NT2/D1 (cell line): ENCODE measurements at regions not wholly inside any gene's neighbourhood (a gene's known extent, or its start where the extent isn't known, plus 50 kb on each side); places are given as distances from the start of the nearest gene placed in this dataset.

Experiments
- DNase-seq: peaks from one replicate; pipeline ENCODE4 v3.0.0-alpha.2; 2011; ENCODE audit warnings: low read depth, low spot score
- H3K27me3 ChIP-seq: 2 replicates; pipeline ENCODE4 v1.6.0; 2011; ENCODE audit warnings: mild to moderate bottlenecking; ENCODE audit not compliant: insufficient read length, insufficient read depth
- H3K36me3 ChIP-seq: 2 replicates; pipeline ENCODE4 v1.6.1; 2011; ENCODE audit warnings: mild to moderate bottlenecking, low read length, mixed read lengths; ENCODE audit not compliant: insufficient read depth, insufficient read length
- H3K4me1 ChIP-seq: 2 replicates; pipeline ENCODE4 v1.5.1; 2011; ENCODE audit not compliant: insufficient read depth, insufficient read length
- H3K4me3 ChIP-seq: 2 replicates; pipeline ENCODE4 v1.5.1; 2011; ENCODE audit warnings: low read depth; ENCODE audit not compliant: insufficient read length
- H3K9ac ChIP-seq: 2 replicates; pipeline ENCODE4 v1.6.0; 2011; ENCODE audit warnings: low read depth; ENCODE audit not compliant: insufficient read length
- H3K9me3 ChIP-seq: 2 replicates; pipeline ENCODE4 v1.5.1; 2011; ENCODE audit warnings: mild to moderate bottlenecking, low read length; ENCODE audit not compliant: insufficient read depth
- SUZ12 ChIP-seq: IDR thresholded peaks from 2 replicates; pipeline ENCODE4 v1.6.1; 2011; ENCODE audit not compliant: insufficient read length, insufficient read depth; ENCODE audit errors: extremely low read depth
- YY1 ChIP-seq: IDR thresholded peaks from 2 replicates; pipeline ENCODE4 v1.6.1; 2011; ENCODE audit not compliant: insufficient read length, insufficient read depth
- ZNF274 ChIP-seq: IDR thresholded peaks from 2 replicates; pipeline ENCODE4 v1.6.1; 2011; ENCODE audit warnings: mild to moderate bottlenecking, low read depth, low read length

GRCh38 chr15:93855181-93855826 is 376.1 kb upstream of the MCTP2 start:
- no peaks in the 10 kb centered on the region for H3K4me1 ChIP-seq
- no peaks in the 10 kb centered on the region for H3K27me3 ChIP-seq
- no peak for TF ChIP-seq SUZ12
- TF ChIP-seq ZNF274, result no peak
- no peak for TF ChIP-seq YY1
- DNase-seq, result no peak
- no peak overlapping the region for H3K9ac ChIP-seq
- H3K4me3 ChIP-seq, result no peak overlapping the region
- no peaks in the 10 kb centered on the region; the same call in 1 of the 2 replicates for H3K9me3 ChIP-seq
- no peaks in the 10 kb centered on the region for H3K36me3 ChIP-seq

- H3K27me3 ChIP-seq, result no peaks in the 10 kb centered on the region
- TF ChIP-seq ZNF274 (no peak), YY1 (no peak), SUZ12 (no peak)
- no peaks in the 10 kb centered on the region for H3K4me1 ChIP-seq
- no peak overlapping the region for H3K4me3 ChIP-seq
- no peaks in the 10 kb centered on the region for H3K9me3 ChIP-seq
- H3K36me3 ChIP-seq, result no peaks in the 10 kb centered on the region
- DNase-seq, result no peak
- H3K9ac ChIP-seq, result no peak overlapping the region
Observed at GRCh38 chr15:93854088-93854487, 377.3 kb upstream of the MCTP2 start.

DNA sequence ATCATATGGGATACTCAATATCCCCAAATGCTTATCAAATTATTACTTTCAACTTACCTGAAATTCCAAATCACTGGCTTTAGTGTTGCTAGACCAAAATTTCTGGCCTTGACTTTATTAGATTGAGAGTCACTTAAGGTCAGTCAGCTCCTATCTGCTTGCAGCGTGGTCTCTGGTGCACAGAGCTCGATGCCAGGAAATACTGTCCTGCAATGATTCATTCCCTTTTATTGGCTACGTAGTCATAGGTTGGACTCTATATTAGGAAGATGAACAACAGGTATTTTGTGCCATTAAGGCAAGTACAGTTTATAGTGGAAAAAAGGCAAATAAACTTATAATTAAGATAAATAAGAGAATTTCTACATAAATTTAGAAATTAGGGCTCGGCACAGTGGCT is 378.6 kb upstream of the MCTP2 start:
- Histone ChIP-seq H3K9me3 (no peaks in the 10 kb centered on the region), H3K4me3 (no peak overlapping the region), H3K36me3 (no peaks in the 10 kb centered on the region), H3K4me1 (no peaks in the 10 kb centered on the region), H3K9ac (no peak overlapping the region), H3K27me3 (no peaks in the 10 kb centered on the region)
- no peak for TF ChIP-seq SUZ12
- no peak for TF ChIP-seq ZNF274
- no peak for TF ChIP-seq YY1
- DNase-seq, result no peak

GRCh38 chr15:93848490-93848889 is 382.9 kb upstream of the MCTP2 start:
- Histone ChIP-seq H3K4me1 (no peaks in the 10 kb centered on the region), H3K36me3 (no peaks in the 10 kb centered on the region), H3K4me3 (no peak overlapping the region), H3K27me3 (no peaks in the 10 kb centered on the region), H3K9me3 (no peaks in the 10 kb centered on the region), H3K9ac (no peak overlapping the region)
- no peak for TF ChIP-seq SUZ12
- TF ChIP-seq ZNF274, result no peak
- TF ChIP-seq YY1, result no peak
- DNase-seq, result no peak

- H3K4me3 ChIP-seq, result no peak overlapping the region
- no peaks in the 10 kb centered on the region for H3K4me1 ChIP-seq
- H3K9me3 ChIP-seq, result no peaks in the 10 kb centered on the region
- no peak for TF ChIP-seq SUZ12
- no peak for TF ChIP-seq ZNF274
- TF ChIP-seq YY1, result no peak
- no peaks in the 10 kb centered on the region for H3K27me3 ChIP-seq
- no peak overlapping the region for H3K9ac ChIP-seq
- DNase-seq, result no peak
- H3K36me3 ChIP-seq, result no peaks in the 10 kb centered on the region
Observed at GRCh38 chr15:93848076-93848475, 383.3 kb upstream of the MCTP2 start.

GRCh38 chr15:93846148-93846547 is 385.2 kb upstream of the MCTP2 start:
- TF ChIP-seq ZNF274 (no peak), YY1 (no peak), SUZ12 (no peak)

GRCh38 chr15:93837450-93837849 is 393.9 kb upstream of the MCTP2 start:
- H3K4me1 ChIP-seq, result no peaks in the 10 kb centered on the region
- TF ChIP-seq SUZ12 (no peak), YY1 (no peak), ZNF274 (no peak)
- peaks cover 9% of the 10 kb centered on the region for H3K27me3 ChIP-seq
- H3K4me3 ChIP-seq, result no peak overlapping the region
- 0 out of 2 replicates have a peak, but pooled peaks cover 6% of the 10 kb centered on the region for H3K9me3 ChIP-seq
- no peaks in the 10 kb centered on the region for H3K36me3 ChIP-seq
- DNase-seq, result no peak
- no peak overlapping the region for H3K9ac ChIP-seq

More at GRCh38 chr15:93846148-93846547, 385.2 kb upstream of the MCTP2 start:
- Histone ChIP-seq H3K4me3 (no peak overlapping the region), H3K4me1 (no peaks in the 10 kb centered on the region), H3K27me3 (no peaks in the 10 kb centered on the region), H3K9ac (no peak overlapping the region), H3K9me3 (no peaks in the 10 kb centered on the region), H3K36me3 (no peaks in the 10 kb centered on the region)
- no peak for DNase-seq

- Histone ChIP-seq H3K36me3 (no peaks in the 10 kb centered on the region), H3K9ac (no peak overlapping the region), H3K4me3 (no peak overlapping the region), H3K27me3 (peaks cover 28% of the 10 kb centered on the region), H3K4me1 (no peaks in the 10 kb centered on the region), H3K9me3 (0 out of 2 replicates have a peak, but pooled peaks cover 6% of the 10 kb centered on the region)
- no peak for DNase-seq
- no peak for TF ChIP-seq SUZ12
- no peak for TF ChIP-seq ZNF274
- TF ChIP-seq YY1, result no peak
Observed at GRCh38 chr15:93835344-93835743, 396.0 kb upstream of the MCTP2 start.
